HUES48 (cell line): ENCODE measurements at regions not wholly inside any gene's neighbourhood (a gene's known extent, or its start where the extent isn't known, plus 50 kb on each side); places are given as distances from the start of the nearest gene placed in this dataset.

ENCODE experiments used
- H3K27ac ChIP-seq: one replicate; pipeline ENCODE4 v1.7.0; 2013; ENCODE audit warnings: low read depth, low read length, inconsistent platforms
- H3K27me3 ChIP-seq: 2 replicates; pipeline ENCODE4 v1.6.1; 2013; ENCODE audit warnings: mild to moderate bottlenecking, low read length; ENCODE audit not compliant: control insufficient read depth, insufficient read depth
- H3K36me3 ChIP-seq: 2 replicates; pipeline ENCODE4 v1.6.1; 2013; ENCODE audit warnings: low read length; ENCODE audit not compliant: control insufficient read depth, insufficient read depth
- H3K4me1 ChIP-seq: 2 replicates; pipeline ENCODE4 v1.6.1; 2013; ENCODE audit warnings: mild to moderate bottlenecking, low read length; ENCODE audit not compliant: control insufficient read depth, insufficient read depth
- H3K4me3 ChIP-seq: 2 replicates; pipeline ENCODE4 v1.5.1; 2013; ENCODE audit warnings: mild to moderate bottlenecking, low read depth, low read length
- H3K9ac ChIP-seq: 2 replicates; pipeline ENCODE4 v1.6.1; 2013; ENCODE audit warnings: mild to moderate bottlenecking, low read depth, low read length, moderate library complexity
- H3K9me3 ChIP-seq: 2 replicates; pipeline ENCODE4 v1.6.1; 2013; ENCODE audit warnings: low read length; ENCODE audit not compliant: control insufficient read depth, insufficient read depth

- no peaks in the 10 kb centered on the region for H3K27me3 ChIP-seq
These were observed 322.4 kb upstream of the TSHZ2 start for GRCh38 chr20:52649727-52650126.

DNA sequence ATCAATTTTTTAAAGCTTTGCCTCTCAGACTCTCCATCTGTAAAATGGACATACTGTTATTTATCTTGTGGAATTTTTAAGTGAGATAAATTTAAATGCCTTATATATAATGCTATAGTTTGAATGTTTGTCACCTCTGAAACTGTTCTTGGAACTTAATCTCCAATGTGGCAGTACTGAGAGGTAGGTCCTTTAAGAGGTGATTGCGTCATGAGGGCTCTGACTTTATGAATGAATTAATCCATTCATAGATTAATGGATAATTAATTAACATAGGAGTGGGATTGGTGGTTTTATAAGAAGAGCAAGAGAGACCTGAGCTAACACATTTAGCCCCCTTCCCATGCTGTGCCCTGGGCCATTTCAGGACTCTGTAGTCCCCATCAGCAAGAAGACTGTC is 326.3 kb upstream of the TSHZ2 start:
- Histone ChIP-seq H3K27ac (no peak overlapping the region), H3K9me3 (no peaks in the 10 kb centered on the region), H3K4me3 (no peak overlapping the region), H3K9ac (no peak overlapping the region), H3K27me3 (no peaks in the 10 kb centered on the region), H3K4me1 (no peaks in the 10 kb centered on the region), H3K36me3 (no peaks in the 10 kb centered on the region)

More at GRCh38 chr20:52649727-52650126, 322.4 kb upstream of the TSHZ2 start:
- H3K27ac ChIP-seq, result no peak overlapping the region
- H3K9ac ChIP-seq, result no peak overlapping the region
- H3K9me3 ChIP-seq, result no peaks in the 10 kb centered on the region
- H3K4me3 ChIP-seq, result no peak overlapping the region
- H3K36me3 ChIP-seq, result no peaks in the 10 kb centered on the region
- no peaks in the 10 kb centered on the region for H3K4me1 ChIP-seq

GRCh38 chr20:52643034-52643433 is 329.1 kb upstream of the TSHZ2 start:
- Histone ChIP-seq H3K27ac (no peak overlapping the region), H3K36me3 (no peaks in the 10 kb centered on the region), H3K4me3 (no peak overlapping the region), H3K9ac (no peak overlapping the region), H3K27me3 (no peaks in the 10 kb centered on the region), H3K4me1 (no peaks in the 10 kb centered on the region), H3K9me3 (no peaks in the 10 kb centered on the region)

- no peaks in the 10 kb centered on the region for H3K27me3 ChIP-seq
- no peaks in the 10 kb centered on the region for H3K4me1 ChIP-seq
- no peak overlapping the region for H3K9ac ChIP-seq
- no peaks in the 10 kb centered on the region for H3K36me3 ChIP-seq
- no peak overlapping the region for H3K27ac ChIP-seq
- no peaks in the 10 kb centered on the region for H3K9me3 ChIP-seq
- H3K4me3 ChIP-seq, result no peak overlapping the region
These were observed 335.0 kb upstream of the TSHZ2 start for GRCh38 chr20:52637201-52637600.

DNA sequence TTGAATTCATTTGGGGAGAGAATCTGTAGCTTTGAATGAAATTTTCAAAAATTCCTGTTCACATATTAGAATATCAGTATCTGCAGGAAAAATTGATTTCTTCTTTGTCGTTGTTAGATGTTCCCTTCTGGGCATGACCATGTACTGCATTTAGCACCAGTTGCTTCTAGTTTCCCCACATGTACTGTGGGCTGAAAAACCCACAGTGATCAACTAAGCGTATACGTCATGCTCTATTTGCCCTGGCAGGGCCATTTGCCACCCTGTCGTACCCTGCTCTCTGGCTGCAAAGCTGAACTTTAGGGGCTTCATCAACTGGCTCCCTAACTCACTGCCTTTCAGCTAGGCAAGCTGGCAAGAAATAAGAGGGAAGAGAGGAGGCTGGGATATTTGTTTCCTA is 340.7 kb upstream of the TSHZ2 start:
- Histone ChIP-seq H3K4me1 (no peaks in the 10 kb centered on the region), H3K9me3 (no peaks in the 10 kb centered on the region), H3K4me3 (no peak overlapping the region), H3K27me3 (no peaks in the 10 kb centered on the region), H3K9ac (no peak overlapping the region), H3K27ac (no peak overlapping the region), H3K36me3 (no peaks in the 10 kb centered on the region)

DNA sequence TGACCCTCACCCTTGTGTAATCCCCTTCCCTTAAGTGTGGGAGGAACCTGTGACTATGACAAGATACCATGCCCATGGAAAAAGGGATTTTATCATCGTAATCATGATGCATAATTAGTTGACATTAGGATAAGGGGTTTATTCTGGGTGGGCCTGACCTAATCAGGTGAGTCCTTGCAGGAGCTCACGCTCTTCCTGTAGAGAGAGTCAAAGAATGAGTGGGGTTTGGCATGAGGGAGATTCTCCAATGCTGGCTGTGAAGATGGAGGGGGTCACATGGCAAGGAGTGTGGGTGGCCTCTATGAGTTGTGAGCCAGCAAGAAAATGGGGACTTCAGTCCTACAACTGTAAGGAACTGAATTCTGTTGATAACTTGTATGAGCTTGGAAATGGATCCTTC is 342.0 kb upstream of the TSHZ2 start:
- Histone ChIP-seq H3K4me3 (no peak overlapping the region), H3K27ac (no peak overlapping the region), H3K27me3 (no peaks in the 10 kb centered on the region), H3K36me3 (no peaks in the 10 kb centered on the region), H3K9me3 (no peaks in the 10 kb centered on the region), H3K9ac (no peak overlapping the region), H3K4me1 (no peaks in the 10 kb centered on the region)

- Histone ChIP-seq H3K4me3 (no peak overlapping the region), H3K9ac (no peak overlapping the region), H3K27ac (no peak overlapping the region), H3K4me1 (peaks cover 4% of the 10 kb centered on the region; the same call in 1 of the 2 replicates), H3K36me3 (no peaks in the 10 kb centered on the region), H3K27me3 (no peaks in the 10 kb centered on the region), H3K9me3 (no peaks in the 10 kb centered on the region)
These were observed 347.9 kb upstream of the TSHZ2 start for GRCh38 chr20:52624281-52624680.

DNA sequence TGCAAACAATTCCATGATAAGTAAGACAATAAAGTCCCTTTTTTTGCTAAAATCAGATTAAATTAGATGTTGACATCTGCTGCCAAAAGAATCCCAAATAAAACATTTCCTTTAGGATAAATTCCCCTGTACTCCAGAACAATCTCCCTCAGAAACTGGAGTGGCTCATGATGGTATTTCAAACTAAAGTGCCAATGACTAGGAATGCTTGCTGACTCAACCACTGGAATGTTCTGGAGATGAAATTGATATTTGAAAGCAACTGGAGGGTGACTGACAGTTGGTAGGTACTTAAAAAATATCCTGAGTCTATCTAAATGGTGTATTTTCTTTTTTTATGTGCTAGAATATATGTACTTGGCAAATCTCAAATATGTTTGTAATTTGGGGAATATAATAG is 350.1 kb upstream of the TSHZ2 start:
- no peak overlapping the region for H3K4me3 ChIP-seq
- no peak overlapping the region for H3K27ac ChIP-seq
- no peaks in the 10 kb centered on the region for H3K9me3 ChIP-seq
- no peaks in the 10 kb centered on the region for H3K27me3 ChIP-seq
- no peaks in the 10 kb centered on the region for H3K36me3 ChIP-seq
- H3K4me1 ChIP-seq, result peaks cover 4% of the 10 kb centered on the region; the same call in 1 of the 2 replicates
- H3K9ac ChIP-seq, result no peak overlapping the region

GRCh38 chr20:52621401-52621800 is 350.8 kb upstream of the TSHZ2 start:
- H3K4me1 ChIP-seq, result peaks cover 8% of the 10 kb centered on the region
- H3K36me3 ChIP-seq, result no peaks in the 10 kb centered on the region
- H3K4me3 ChIP-seq, result no peak overlapping the region
- H3K27ac ChIP-seq, result no peak overlapping the region
- H3K9ac ChIP-seq, result no peak overlapping the region
- no peaks in the 10 kb centered on the region for H3K9me3 ChIP-seq
- no peaks in the 10 kb centered on the region for H3K27me3 ChIP-seq

GRCh38 chr20:52619671-52620070 is 352.5 kb upstream of the TSHZ2 start:
- Histone ChIP-seq H3K36me3 (no peaks in the 10 kb centered on the region), H3K4me3 (no peak overlapping the region), H3K4me1 (peaks cover 14% of the 10 kb centered on the region), H3K27me3 (no peaks in the 10 kb centered on the region), H3K9me3 (no peaks in the 10 kb centered on the region), H3K9ac (no peak overlapping the region), H3K27ac (no peak overlapping the region)

DNA sequence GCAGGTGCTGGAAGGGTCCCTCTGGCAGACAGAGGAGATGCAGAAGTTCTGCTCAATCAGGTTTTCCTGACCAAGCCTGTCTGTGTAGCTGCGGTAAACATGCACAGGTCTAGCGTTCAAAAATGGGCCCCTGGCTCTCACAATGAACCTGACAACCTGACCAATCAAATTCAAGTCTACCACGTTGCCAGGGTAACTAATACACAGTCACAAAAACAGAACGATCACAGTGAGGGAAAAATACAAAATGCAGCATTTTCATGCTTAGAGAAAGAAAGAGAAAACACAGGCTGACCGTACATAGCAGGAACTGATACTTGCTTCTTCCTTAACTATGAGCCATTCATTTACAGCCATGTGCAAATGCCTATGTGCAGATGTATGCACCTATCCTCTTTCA is 353.1 kb upstream of the TSHZ2 start:
- Histone ChIP-seq H3K27me3 (no peaks in the 10 kb centered on the region), H3K4me1 (peaks cover 14% of the 10 kb centered on the region), H3K4me3 (no peak overlapping the region), H3K9me3 (no peaks in the 10 kb centered on the region), H3K27ac (no peak overlapping the region), H3K9ac (no peak overlapping the region), H3K36me3 (no peaks in the 10 kb centered on the region)

GRCh38 chr20:52616629-52617028 is 355.5 kb upstream of the TSHZ2 start:
- Histone ChIP-seq H3K27ac (no peak overlapping the region), H3K9me3 (no peaks in the 10 kb centered on the region), H3K4me3 (no peak overlapping the region), H3K36me3 (no peaks in the 10 kb centered on the region), H3K9ac (no peak overlapping the region), H3K27me3 (no peaks in the 10 kb centered on the region), H3K4me1 (peaks cover 14% of the 10 kb centered on the region)
